Putamen (tissue), 1 donor: ENCODE measurements at regions not wholly inside any gene's neighbourhood (a gene's known extent, or its start where the extent isn't known, plus 50 kb on each side); places are given as distances from the start of the nearest gene placed in this dataset.
"Not testable (repeated sequence)": the region's sequence is repeated elsewhere in the genome, so short reads cannot be mapped to it uniquely, and the experiment has no call there.

Source experiments
- DNase-seq: peaks from one replicate; pipeline ENCODE4 v3.0.0-alpha.2; 2016; ENCODE audit warnings: low spot score

GRCh38 chr2:36235426-36235825 lies 120.2 kb upstream of the CRIM1 start:
- DNase-seq = no peak

GRCh38 chr2:36223259-36223658 lies 132.3 kb upstream of the CRIM1 start:
- DNase-seq = no peak

DNA sequence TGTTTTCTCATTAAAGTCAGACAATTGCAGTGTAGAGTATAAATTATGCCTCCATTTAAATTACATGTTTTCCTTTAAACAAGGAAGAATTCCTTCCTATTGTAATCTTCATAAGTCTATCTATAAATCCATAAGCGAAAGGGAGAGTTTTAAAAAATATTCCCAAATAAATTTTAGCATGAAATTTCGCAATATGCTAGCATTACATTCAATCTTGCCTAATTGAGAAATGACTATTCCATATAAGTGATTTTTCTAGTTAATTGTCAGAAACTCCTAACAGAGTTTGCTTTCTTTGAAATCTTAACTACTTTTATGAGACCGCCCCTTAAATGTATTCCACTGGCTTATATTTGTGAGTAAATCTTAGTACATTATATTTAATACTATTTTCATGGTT lies 133.1 kb upstream of the CRIM1 start:
- DNase-seq = no peak

DNA sequence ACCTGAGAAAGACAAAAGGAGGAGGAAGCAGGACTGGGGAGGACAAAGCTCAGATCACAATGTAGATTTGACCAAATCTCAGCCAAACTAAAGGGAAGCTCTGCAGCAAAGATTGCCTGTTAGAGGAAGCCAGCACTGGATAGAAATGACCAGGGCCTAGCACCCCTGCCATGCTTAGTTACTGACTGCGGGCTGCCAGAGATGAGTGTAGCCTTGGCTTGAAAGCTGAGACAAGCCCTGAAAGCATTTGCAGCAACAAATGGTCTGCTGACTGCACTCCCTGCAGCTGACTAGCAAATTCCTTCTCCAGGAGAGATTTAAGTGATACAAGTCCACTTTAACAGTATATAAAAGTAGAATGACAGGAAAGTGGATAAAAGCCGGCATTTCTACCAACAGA lies 140.9 kb upstream of the CRIM1 start:
- no peak for DNase-seq

DNA sequence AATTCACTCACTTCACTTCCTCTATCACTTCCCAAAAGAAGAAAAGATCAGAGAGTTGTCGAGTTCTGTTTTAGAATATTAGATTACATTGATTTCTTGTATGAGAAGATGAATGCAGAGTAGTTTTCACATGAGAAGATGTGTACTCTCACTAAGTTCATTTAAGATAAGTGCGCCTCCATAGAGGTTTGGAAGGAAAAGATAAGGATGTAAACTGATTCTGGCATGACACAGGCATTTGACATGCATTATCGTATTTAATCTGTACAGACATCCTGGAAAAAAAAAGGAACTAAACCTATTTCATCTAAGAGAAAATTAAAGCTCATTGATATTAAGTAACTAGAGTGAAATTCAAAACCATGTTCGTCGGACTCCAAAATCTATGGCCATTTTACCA lies 152.2 kb upstream of the CRIM1 start:
- no peak for DNase-seq

DNA sequence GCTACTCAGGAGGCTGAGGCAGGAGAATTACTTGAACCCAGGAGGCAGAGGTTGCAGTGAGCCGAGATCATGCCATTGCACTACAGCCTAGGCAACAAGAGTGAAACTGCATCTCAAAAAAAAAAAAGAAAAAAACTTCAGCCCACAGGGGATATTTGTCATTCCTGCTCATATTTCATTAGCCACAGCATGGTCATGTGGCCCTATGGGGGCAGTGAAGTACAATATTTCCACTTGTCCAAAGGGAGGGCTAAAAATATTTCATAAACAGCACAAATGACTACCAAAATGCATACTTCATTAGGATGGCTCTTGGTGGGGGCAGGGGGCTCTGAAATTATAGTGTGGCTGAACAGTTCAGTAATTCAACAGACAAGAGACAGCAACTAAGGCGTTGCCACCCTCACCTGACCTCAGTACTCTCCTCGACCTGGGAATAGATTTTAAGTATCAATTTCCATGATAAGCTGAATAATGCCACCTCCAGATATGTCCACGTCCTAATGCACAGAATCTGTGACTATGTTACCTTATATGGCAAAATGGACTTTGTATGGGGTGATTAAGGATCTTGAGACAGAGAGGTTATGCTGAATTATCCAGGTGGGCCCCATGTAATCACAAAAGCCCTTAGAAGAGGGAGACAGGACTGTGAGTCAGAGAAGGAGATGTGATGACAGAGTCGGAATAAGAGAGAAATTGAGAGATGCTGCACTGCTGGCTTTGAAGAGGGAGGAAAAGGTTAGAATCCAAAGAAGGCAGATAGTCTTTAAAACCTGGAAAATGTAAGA lies 158.2 kb upstream of the CRIM1 start:
- no peak for DNase-seq

DNA sequence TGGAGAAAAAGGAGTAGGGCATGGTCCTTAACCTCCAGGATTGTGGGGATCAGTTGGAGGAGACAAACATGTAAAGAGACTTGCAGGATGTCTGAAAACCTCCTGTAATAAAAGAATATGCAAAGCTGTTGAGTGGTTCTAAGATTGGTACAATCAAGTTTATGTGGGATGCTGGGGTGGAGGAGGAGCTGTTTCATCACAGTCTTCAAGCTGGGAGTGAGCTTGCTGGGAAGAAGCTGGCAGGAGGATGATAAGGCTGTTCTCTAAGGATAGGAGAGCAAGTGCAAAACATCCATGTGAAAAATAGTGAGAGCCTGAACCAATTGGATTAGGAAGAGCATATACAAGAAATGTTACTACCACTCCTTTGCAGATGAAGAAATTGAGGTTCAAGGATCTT lies 161.9 kb upstream of the CRIM1 start:
- peak; percentile 63 for DNase-seq

DNA sequence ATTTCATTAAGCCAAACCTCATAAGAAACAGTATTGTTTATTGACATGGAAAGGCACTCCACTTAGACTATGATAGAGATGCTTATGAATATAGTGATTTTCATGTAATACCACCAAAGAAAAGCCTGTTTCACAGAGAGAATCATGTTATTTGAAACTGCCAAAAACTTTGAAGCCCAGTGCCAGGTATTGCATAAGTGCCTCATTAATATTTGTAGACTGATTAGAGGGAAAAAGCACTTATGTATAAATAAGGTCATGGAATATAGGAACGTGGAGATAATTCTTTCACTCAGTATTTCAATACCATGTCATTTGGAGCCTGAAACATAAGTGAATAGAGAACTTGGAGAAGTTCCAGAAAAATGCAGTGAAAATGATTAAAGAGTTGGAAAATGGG lies 162.6 kb upstream of the CRIM1 start:
- peak; percentile 19 for DNase-seq

- DNase-seq = no peak
These were observed 165.5 kb upstream of the CRIM1 start for GRCh38 chr2:36190097-36190496.

- DNase-seq = no peak
These were observed 170.0 kb upstream of the CRIM1 start for GRCh38 chr2:36185624-36186023.

DNA sequence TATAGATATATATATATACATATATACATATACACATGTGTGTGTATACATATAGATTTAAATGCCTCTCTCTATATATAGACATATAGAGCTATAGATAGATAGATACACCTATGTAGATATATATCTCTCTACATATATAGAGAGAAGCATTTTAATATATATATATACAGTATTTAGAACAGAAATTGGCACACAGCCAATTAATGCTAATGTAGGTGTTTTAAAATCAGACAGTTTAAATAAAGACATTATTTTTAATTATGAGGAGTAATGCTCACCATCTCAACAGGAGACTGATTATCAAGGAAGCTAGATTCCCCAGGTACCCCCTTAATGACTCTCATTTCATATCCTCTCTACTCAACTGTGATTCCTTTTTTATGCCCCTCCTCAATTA lies 170.7 kb upstream of the CRIM1 start:
- no peak for DNase-seq

GRCh38 chr2:36180789-36181482 lies 174.6 kb upstream of the CRIM1 start:
- DNase-seq = not testable (repeated sequence)

GRCh38 chr2:36180293-36180692 lies 175.3 kb upstream of the CRIM1 start:
- not testable (repeated sequence) for DNase-seq

- DNase-seq = not testable (repeated sequence)
These were observed 175.8 kb upstream of the CRIM1 start for GRCh38 chr2:36179668-36180269.

- DNase-seq = no peak
These were observed 177.2 kb upstream of the CRIM1 start for GRCh38 chr2:36178384-36178783.

- no peak for DNase-seq
These were observed 178.3 kb upstream of the CRIM1 start for GRCh38 chr2:36177282-36177681.

DNA sequence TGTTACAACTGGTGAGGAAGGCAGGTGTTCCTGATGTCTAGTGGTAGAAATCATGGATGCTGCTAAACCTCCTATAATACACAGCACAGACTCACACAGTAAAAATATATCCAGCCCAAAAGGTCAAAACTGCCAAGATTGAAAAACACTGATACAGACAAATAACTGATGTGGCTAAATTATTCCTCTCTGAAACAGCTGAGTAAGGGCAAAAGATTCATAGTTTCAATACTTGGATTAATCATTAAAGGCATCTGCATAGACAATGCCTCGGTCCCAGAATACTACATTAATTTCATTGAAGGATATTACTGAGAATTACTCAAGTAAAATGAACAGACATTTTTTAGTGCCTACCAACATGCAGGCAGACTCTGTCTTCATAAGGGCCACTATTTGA lies 180.7 kb upstream of the CRIM1 start:
- no peak for DNase-seq

- no peak for DNase-seq
These were observed 181.7 kb upstream of the CRIM1 start for GRCh38 chr2:36173760-36174404.

GRCh38 chr2:36172824-36173223 lies 182.8 kb upstream of the CRIM1 start:
- DNase-seq = no peak

- no peak for DNase-seq
These were observed 184.8 kb upstream of the CRIM1 start for GRCh38 chr2:36170805-36171204.

DNA sequence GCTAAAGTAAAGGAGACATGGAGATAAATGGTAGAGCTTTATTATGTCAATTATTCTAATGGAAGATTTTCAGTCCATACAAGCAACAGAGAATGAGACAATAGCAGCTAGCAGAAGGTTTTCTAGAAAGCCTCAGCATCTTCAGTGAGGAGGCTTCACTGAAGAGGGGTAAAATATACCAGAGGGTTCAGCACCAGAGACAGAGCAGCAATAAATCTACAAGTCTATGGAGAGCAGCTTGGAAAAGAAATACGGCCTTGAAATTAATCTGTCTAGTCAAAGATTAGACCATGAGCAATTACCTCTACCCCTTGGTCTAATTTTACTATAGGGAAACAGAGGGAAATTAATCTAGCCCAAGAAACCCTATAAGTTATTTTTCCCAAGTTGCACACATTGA lies 185.7 kb upstream of the CRIM1 start:
- no peak for DNase-seq

DNA sequence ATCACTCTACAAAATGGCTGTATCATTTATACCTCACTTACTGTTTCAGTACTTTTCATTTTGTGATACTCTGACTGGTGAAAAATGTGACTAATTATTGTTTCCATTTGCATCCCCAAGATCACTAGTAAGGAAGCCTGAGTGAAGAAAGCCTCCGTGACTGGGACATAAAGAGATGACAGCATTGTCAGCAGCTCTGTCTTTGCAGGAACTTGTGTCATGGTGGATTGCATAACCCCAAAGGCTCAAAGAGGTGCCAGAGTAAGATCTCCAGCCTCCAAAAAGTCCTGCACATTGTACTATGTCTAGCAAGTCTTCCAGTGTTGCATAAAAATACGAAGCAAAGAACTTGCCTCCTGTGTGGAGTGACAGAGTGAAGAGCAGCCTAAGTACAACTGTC lies 187.5 kb upstream of the CRIM1 start:
- no peak for DNase-seq

DNA sequence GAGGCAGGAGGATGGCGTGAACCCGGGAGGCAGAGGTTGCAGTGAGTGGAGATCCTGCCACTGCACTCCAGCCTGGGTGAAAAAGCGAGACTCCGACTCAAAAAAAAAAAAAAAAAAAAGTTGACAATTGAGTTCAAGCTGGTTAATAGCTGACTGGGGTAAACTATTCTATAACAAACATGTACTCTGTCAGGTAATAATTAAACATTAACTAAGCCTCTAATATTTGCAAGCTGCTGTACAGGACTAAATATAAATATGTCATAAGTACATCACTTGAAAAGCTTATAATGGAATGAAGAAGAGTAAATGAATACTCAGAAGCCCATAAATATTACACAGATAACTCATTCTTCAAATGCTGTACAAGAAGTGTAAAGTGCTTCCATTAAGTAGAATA lies 190.4 kb upstream of the CRIM1 start:
- DNase-seq = no peak
